NCI-H187 treated with DMSO at 0.1 percent for 48 hours (cell line): ENCODE measurements at regions not wholly inside any gene's neighbourhood (a gene's known extent, or its start where the extent isn't known, plus 50 kb on each side); places are given as distances from the start of the nearest gene placed in this dataset.

Source experiments
- DNase-seq: peaks from one replicate; lab custom pipeline; 2025; lab: John Stamatoyannopoulos, UW

GRCh38 chr13:97111756-97112155, 110.4 kb upstream of the MBNL2 start:
- peak; percentile 28 for DNase-seq

- no peak for DNase-seq
Observed at GRCh38 chr13:97112446-97113152, 109.5 kb upstream of the MBNL2 start.

- peak; percentile 20 for DNase-seq
Observed at GRCh38 chr13:97113231-97114001, 108.7 kb upstream of the MBNL2 start.

- no peak for DNase-seq
Observed at GRCh38 chr13:97114651-97115050, 107.5 kb upstream of the MBNL2 start.

- DNase-seq: no peak
Observed at GRCh38 chr13:97116754-97117153, 105.4 kb upstream of the MBNL2 start.

- no peak for DNase-seq
Observed at GRCh38 chr13:97117388-97117910, 104.7 kb upstream of the MBNL2 start.

- DNase-seq: no peak
Observed at GRCh38 chr13:97119943-97120342, 102.2 kb upstream of the MBNL2 start.

- no peak for DNase-seq
Observed at GRCh38 chr13:97120346-97120745, 101.8 kb upstream of the MBNL2 start.

- no peak for DNase-seq
Observed at GRCh38 chr13:97120976-97121375, 101.2 kb upstream of the MBNL2 start.

GRCh38 chr13:97121894-97122293, 100.2 kb upstream of the MBNL2 start:
- no peak for DNase-seq

GRCh38 chr13:97122381-97122996, 99.6 kb upstream of the MBNL2 start:
- no peak for DNase-seq

- DNase-seq: no peak
Observed at GRCh38 chr13:97124206-97124605, 97.9 kb upstream of the MBNL2 start.

GRCh38 chr13:97124915-97125809, 97.0 kb upstream of the MBNL2 start:
- DNase-seq: peak; percentile 88

- no peak for DNase-seq
Observed at GRCh38 chr13:97125810-97126738, 96.1 kb upstream of the MBNL2 start.

GRCh38 chr13:97127842-97128241, 94.3 kb upstream of the MBNL2 start:
- DNase-seq: no peak

- DNase-seq: peak; percentile 10
Observed at GRCh38 chr13:97130190-97130589, 91.9 kb upstream of the MBNL2 start.

- no peak for DNase-seq
Observed at GRCh38 chr13:97131447-97131846, 90.7 kb upstream of the MBNL2 start.

- DNase-seq: no peak
Observed at GRCh38 chr13:97133554-97133953, 88.6 kb upstream of the MBNL2 start.

- peak; percentile 75 for DNase-seq
Observed at GRCh38 chr13:97133955-97134354, 88.2 kb upstream of the MBNL2 start.

- no peak for DNase-seq
Observed at GRCh38 chr13:97134364-97135095, 87.6 kb upstream of the MBNL2 start.
